Activated B cell treated with CpG ODN at 0.5 μM for 24 hours (primary cell): ENCODE measurements at regions not wholly inside any gene's neighbourhood (a gene's known extent, or its start where the extent isn't known, plus 50 kb on each side); places are given as distances from the start of the nearest gene placed in this dataset.

Experiments
- ATAC-seq: fragments of 200-7000 bp; cut with Tn5 transposase; one replicate; pipeline ENCODE4 v1.10.0; 2021; ENCODE audit warnings: low read depth, mild to moderate bottlenecking, moderate library complexity
- CTCF ChIA-PET: fragments of 350-600 bp; sonication (Branson Sonifier 250); formaldehyde crosslinking; loops from one replicate; lab custom pipeline; 2021; ENCODE audit warnings: antibody characterized with exemption; lab: Charles Lee
- POLR2A ChIA-PET: fragments of 350-600 bp; sonication (Branson Sonifier 250); formaldehyde crosslinking; loops from one replicate; lab custom pipeline; 2021; ENCODE audit warnings: antibody characterized with exemption; lab: Charles Lee
- DNase-seq: peaks from one replicate; pipeline ENCODE4 v3.0.0; 2022
- H3K27ac Mint-ChIP-seq: one replicate; pipeline ENCODE4 v1.8.0; 2020; ENCODE audit warnings: mixed read lengths
- H3K27me3 Mint-ChIP-seq: one replicate; pipeline ENCODE4 v1.8.0; 2021; ENCODE audit warnings: mixed read lengths
- H3K36me3 Mint-ChIP-seq: one replicate; pipeline ENCODE4 v1.8.0; 2021; ENCODE audit warnings: low read depth, mixed read lengths
- H3K4me1 Mint-ChIP-seq: one replicate; pipeline ENCODE4 v1.8.0; 2021; ENCODE audit warnings: mixed read lengths
- H3K4me3 Mint-ChIP-seq: one replicate; pipeline ENCODE4 v1.8.0; 2020; ENCODE audit warnings: mild to moderate bottlenecking, mixed read lengths
- H3K9me3 Mint-ChIP-seq: one replicate; pipeline ENCODE4 v1.8.0; 2020; ENCODE audit warnings: mixed read lengths
- intact Hi-C: fragments of 100-400 bp; cut with micrococcal nuclease; formaldehyde crosslinking; loops from one replicate; pipeline ENCODE4 v1.15.1; 2024
- TF ChIP-seq, protein P1 (sequence below): fragments of 200-600 bp; IDR thresholded peaks from one replicate; pipeline ENCODE4 v1.8.0; 2022; ENCODE audit warnings: antibody characterized with exemption, mild to moderate bottlenecking

DNA sequence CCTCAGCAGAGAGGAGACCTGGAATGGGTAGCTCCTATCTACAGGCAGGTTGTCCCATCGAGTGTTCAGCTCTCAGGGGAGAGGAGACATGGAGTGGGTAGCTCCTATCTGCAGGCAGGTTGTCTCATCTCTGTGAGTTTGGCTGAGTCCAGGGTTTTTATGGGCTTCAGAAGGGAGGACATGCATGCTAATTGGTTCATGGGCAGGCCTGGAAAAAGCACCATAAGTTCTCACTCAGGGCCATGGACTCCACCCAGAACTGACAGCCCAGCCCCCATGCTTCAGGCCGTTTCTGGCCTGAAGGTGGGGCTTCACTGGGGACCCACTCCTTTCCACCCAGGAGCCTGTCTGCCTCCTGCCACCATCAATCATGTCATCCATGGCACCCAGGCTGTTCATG is 84.0 kb downstream of the CYB561 start:
- Mint-ChIP-seq H3K4me3 (no peak overlapping the region), H3K27ac (no peak overlapping the region), H3K9me3 (peaks cover 3% of the 10 kb centered on the region), H3K4me1 (no peaks in the 10 kb centered on the region), H3K27me3 (peaks cover 5% of the 10 kb centered on the region), H3K36me3 (peaks cover 5% of the 10 kb centered on the region)
- TF ChIP-seq, protein P1, sequence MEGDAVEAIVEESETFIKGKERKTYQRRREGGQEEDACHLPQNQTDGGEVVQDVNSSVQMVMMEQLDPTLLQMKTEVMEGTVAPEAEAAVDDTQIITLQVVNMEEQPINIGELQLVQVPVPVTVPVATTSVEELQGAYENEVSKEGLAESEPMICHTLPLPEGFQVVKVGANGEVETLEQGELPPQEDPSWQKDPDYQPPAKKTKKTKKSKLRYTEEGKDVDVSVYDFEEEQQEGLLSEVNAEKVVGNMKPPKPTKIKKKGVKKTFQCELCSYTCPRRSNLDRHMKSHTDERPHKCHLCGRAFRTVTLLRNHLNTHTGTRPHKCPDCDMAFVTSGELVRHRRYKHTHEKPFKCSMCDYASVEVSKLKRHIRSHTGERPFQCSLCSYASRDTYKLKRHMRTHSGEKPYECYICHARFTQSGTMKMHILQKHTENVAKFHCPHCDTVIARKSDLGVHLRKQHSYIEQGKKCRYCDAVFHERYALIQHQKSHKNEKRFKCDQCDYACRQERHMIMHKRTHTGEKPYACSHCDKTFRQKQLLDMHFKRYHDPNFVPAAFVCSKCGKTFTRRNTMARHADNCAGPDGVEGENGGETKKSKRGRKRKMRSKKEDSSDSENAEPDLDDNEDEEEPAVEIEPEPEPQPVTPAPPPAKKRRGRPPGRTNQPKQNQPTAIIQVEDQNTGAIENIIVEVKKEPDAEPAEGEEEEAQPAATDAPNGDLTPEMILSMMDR = no peak
- no peak for ATAC-seq
- DNase-seq = no peak
- CTCF ChIA-PET = interaction anchor here (0.6 kb wide), 1 partner anchor 35 kb away, joined by 3 read pairs; no protein-coding TSS in a partner anchor
- POLR2A ChIA-PET = no interaction called here
- intact Hi-C loops = no loop called here

DNA sequence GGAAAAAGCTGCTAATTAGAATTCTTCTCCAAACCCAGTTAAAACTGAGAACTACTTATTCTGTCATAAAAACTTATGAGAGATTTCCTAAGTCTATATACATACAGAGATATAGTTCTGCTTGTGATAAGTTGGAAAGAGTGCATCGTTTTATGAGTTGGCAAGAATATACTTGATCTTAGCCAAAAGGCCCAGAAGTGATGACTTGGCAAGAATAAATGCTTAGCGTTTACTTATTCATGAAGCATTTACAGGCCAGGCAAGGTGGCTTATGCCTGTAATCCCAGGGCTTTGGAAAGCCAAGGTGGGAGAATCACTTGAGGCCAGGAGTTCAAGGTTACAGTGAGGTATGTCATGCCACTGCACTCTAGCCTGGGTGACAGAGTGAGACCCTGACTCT is 81.7 kb downstream of the CYB561 start:
- intact Hi-C loops = no loop called here
- peaks cover 3% of the 10 kb centered on the region for H3K9me3 Mint-ChIP-seq
- H3K4me1 Mint-ChIP-seq = no peaks in the 10 kb centered on the region
- DNase-seq = no peak
- no peak overlapping the region for H3K27ac Mint-ChIP-seq
- CTCF ChIA-PET = no interaction called here
- H3K27me3 Mint-ChIP-seq = peaks cover 5% of the 10 kb centered on the region
- peaks cover 5% of the 10 kb centered on the region for H3K36me3 Mint-ChIP-seq
- ATAC-seq = no peak
- TF ChIP-seq, protein P1 = no peak
- no peak overlapping the region for H3K4me3 Mint-ChIP-seq
- POLR2A ChIA-PET = no interaction called here

DNA sequence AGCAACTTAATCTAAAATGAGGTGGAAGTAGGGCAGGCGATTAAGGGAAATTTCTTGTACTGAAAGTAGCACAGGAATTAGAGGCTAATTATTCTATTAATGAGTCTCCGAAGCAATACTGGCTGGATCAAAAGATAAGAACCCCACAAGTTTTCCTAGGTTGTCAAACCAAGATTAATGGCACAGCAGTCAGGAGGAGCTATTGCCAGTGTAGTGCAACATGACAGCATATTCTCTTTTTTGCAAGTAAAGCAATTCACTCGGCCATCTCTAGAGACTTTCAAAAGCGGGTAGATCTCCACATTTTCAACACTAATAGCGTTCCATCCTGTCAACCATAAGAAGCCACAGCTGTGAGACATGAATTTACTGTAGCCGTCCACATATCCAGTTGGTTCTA is 81.2 kb downstream of the CYB561 start:
- Mint-ChIP-seq H3K36me3 (peaks cover 5% of the 10 kb centered on the region), H3K4me1 (no peaks in the 10 kb centered on the region), H3K4me3 (no peak overlapping the region), H3K27me3 (peaks cover 5% of the 10 kb centered on the region), H3K9me3 (peaks cover 3% of the 10 kb centered on the region), H3K27ac (no peak overlapping the region)
- DNase-seq (no peak), ATAC-seq (no peak)
- TF ChIP-seq, protein P1 = no peak
- ChIA-PET CTCF (no interaction called here), POLR2A (no interaction called here)
- intact Hi-C loops = no loop called here

DNA sequence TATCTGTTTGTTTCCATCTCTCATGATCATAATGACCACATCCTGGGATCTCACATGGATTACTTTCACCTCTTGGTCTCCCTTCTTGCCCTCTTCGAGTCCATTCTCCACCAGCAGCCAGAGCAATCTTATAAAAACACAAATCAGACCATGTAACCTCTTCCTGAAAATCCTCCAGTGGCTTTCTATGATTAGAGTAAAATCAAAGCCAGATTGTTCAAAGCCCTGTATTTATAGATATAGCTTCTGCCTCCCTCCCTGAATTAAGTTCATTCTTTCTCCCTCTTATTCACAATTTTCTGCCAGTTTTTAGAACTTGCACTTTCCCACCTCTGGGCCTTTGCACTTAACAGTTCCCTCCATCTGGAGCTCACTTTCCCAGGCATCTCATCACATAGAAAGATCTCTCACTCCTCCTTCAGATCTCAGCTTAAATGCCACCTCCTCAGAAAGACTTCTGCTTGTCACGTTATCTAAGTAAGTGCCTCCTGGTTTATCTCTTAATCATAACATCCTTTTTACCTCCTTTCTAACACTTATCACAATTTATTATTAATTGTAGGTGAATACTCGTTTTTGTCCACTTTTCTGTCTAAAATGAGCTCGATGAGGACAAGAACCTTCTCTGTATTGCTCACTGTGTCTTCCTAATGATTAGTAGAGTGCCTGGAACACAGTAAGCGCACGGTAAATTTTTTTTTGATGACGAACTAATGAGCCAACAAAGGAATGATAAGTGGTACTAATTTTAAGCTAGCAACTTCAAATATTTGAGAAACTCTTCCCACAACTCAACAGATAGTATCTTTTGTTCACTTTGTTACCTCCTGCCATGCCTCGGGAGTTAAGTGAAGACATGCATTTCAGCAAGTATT is 80.5 kb downstream of the CYB561 start:
- H3K4me3 Mint-ChIP-seq = no peak overlapping the region
- peaks cover 5% of the 10 kb centered on the region for H3K27me3 Mint-ChIP-seq
- intact Hi-C loops = no loop called here
- DNase-seq (no peak), ATAC-seq (no peak)
- no peak overlapping the region for H3K27ac Mint-ChIP-seq
- ChIA-PET CTCF (no interaction called here), POLR2A (no interaction called here)
- H3K4me1 Mint-ChIP-seq = no peaks in the 10 kb centered on the region
- H3K36me3 Mint-ChIP-seq = peaks cover 5% of the 10 kb centered on the region
- TF ChIP-seq, protein P1 = no peak
- peaks cover 3% of the 10 kb centered on the region for H3K9me3 Mint-ChIP-seq

DNA sequence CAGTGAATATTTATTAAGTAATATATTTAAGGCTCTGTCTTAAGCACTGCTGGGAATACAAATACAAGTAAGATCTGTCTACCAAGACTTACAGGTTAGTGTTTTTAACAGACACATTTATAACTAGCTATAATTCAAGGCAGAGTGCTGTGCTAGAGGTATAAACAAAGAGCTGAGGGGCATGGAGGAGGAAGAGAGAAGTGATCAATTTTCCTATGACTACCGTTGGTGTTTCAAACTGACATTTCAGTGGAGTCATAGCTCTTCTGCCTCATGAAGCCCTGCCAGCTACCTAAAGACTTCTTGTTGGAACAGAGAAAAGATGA is 79.9 kb downstream of the CYB561 start:
- ATAC-seq = no peak
- no peaks in the 10 kb centered on the region for H3K9me3 Mint-ChIP-seq
- H3K27me3 Mint-ChIP-seq = peaks cover 2% of the 10 kb centered on the region
- H3K4me3 Mint-ChIP-seq = no peak overlapping the region
- ChIA-PET CTCF (no interaction called here), POLR2A (no interaction called here)
- H3K36me3 Mint-ChIP-seq = no peaks in the 10 kb centered on the region
- H3K27ac Mint-ChIP-seq = no peak overlapping the region
- TF ChIP-seq, protein P1 = no peak
- intact Hi-C loops = no loop called here
- no peaks in the 10 kb centered on the region for H3K4me1 Mint-ChIP-seq
- no peak for DNase-seq
